GM12878 (cell line): ENCODE measurements at regions not wholly inside any gene's neighbourhood (a gene's known extent, or its start where the extent isn't known, plus 50 kb on each side); places are given as distances from the start of the nearest gene placed in this dataset.

Experiments
- ATAC-seq: fragments of 200-7000 bp; cut with Tn5 transposase; 3 replicates; pipeline ENCODE4 v1.9.1; 2020; ENCODE audit warnings: mild to moderate bottlenecking, moderate library complexity
- BruUV-seq: library from RNA; stranded (reverse); fragments of 400-500 nt; replicated peaks from 2 replicates; lab custom pipeline; 2021; lab: Mats Ljungman, UMichigan
- CTCF ChIA-PET: fragments of 300-600 bp; sonication (Branson Sonifier 250); formaldehyde crosslinking; extraction: SDS; loops from one replicate; lab custom pipeline; 2021; ENCODE audit warnings: inconsistent platforms; lab: Yijun Ruan, JAX
- POLR2A ChIA-PET: fragments of 350-600 bp; formaldehyde crosslinking; extraction: SDS; loops from one replicate; lab custom pipeline; 2021; ENCODE audit warnings: inconsistent platforms; lab: Charles Lee
- RAD21 ChIA-PET: fragments of 300-600 bp; sonication (Branson Sonifier 250); formaldehyde crosslinking; loops from one replicate; lab custom pipeline; 2023; ENCODE audit warnings: antibody characterized with exemption; ENCODE audit not compliant: unreplicated experiment; lab: Charles Lee
- SMC1A ChIA-PET: fragments of 300-600 bp; sonication (Branson Sonifier 250); formaldehyde crosslinking; loops from one replicate; lab custom pipeline; 2023; ENCODE audit not compliant: unreplicated experiment, uncharacterized antibody; lab: Charles Lee
- DNase-seq: peaks from one replicate; pipeline ENCODE4 v3.0.0-alpha.2; 2011; ENCODE audit warnings: low read depth, low spot score
- FAIRE-seq: peaks from 3 replicates; lab custom pipeline; 2011; peaks lifted over from hg19 to GRCh38; lab: Jason Lieb, UNC
- H2AFZ ChIP-seq: 2 replicates; pipeline ENCODE4 v1.6.0; 2011; ENCODE audit warnings: low read depth, low read length, control low read depth; ENCODE audit not compliant: control insufficient read depth
- H3K27ac ChIP-seq: 2 replicates; pipeline ENCODE4 v1.5.1; 2011; ENCODE audit warnings: control low read depth; ENCODE audit not compliant: control insufficient read depth, insufficient read depth
- H3K27me3 ChIP-seq, 2 experiments: replicated peaks in 1 of 2; 2 replicates each; pipeline versions ENCODE4 v1.6.0 to v1.6.1; 2011; ENCODE audit warnings: low read length in 1 of 2; ENCODE audit not compliant: control insufficient read depth in 2 of 2, insufficient read depth in 2 of 2
- H3K36me3 ChIP-seq, 2 experiments: 2 replicates each; pipeline ENCODE4 v1.5.1; 2011; ENCODE audit warnings: low read length in 1 of 2; ENCODE audit not compliant: control insufficient read depth in 2 of 2, insufficient read depth in 2 of 2
- H3K4me1 ChIP-seq: 2 replicates; pipeline ENCODE4 v1.6.1; 2011; ENCODE audit warnings: mild to moderate bottlenecking, low read length, moderate library complexity, mixed read lengths; ENCODE audit not compliant: control insufficient read depth, insufficient read depth
- H3K4me2 ChIP-seq: 2 replicates; pipeline ENCODE4 v1.6.0; 2011; ENCODE audit warnings: control low read depth; ENCODE audit not compliant: control insufficient read depth, insufficient read depth
- H3K4me3 ChIP-seq: fragments of 200-600 bp; sonication (generic); 2 replicates; pipeline ENCODE4 v1.5.1; 2016
- H3K79me2 ChIP-seq: 2 replicates; pipeline ENCODE4 v1.6.0; 2011; ENCODE audit warnings: low read length; ENCODE audit not compliant: control insufficient read depth, insufficient read depth
- H3K9ac ChIP-seq: 2 replicates; pipeline ENCODE4 v1.8.0; 2011; ENCODE audit warnings: low read length, control low read depth, mixed read lengths; ENCODE audit not compliant: control insufficient read depth, insufficient read depth
- H3K9me3 ChIP-seq: replicated peaks from 3 replicates; pipeline ENCODE4 v1.5.1; 2011; ENCODE audit warnings: mild to moderate bottlenecking, low read length; ENCODE audit not compliant: control insufficient read depth, insufficient read depth
- H4K20me1 ChIP-seq: 2 replicates; pipeline ENCODE4 v1.6.0; 2011; ENCODE audit not compliant: control insufficient read depth, insufficient read depth
- BMI1 ChIP-seq: fragments of 450-650 bp; IDR thresholded peaks from 2 replicates; pipeline ENCODE4 v1.6.1; 2016; ENCODE audit warnings: mild to moderate bottlenecking, moderate library complexity, borderline replicate concordance
- CHD2 ChIP-seq: IDR thresholded peaks from 2 replicates; pipeline ENCODE4 v1.6.1; 2011; ENCODE audit warnings: low read depth, low read length, improper control_type of control experiment, borderline replicate concordance
- NBN ChIP-seq: fragments of 450-650 bp; IDR thresholded peaks from 2 replicates; pipeline ENCODE4 v1.6.1; 2016
- POU2F2 ChIP-seq: IDR thresholded peaks from 3 replicates; pipeline ENCODE4 v1.6.1; 2011; ENCODE audit warnings: low read depth, mild to moderate bottlenecking, low read length, borderline replicate concordance
- REST ChIP-seq: IDR thresholded peaks from 2 replicates; pipeline ENCODE4 v1.6.1; 2012; ENCODE audit warnings: mild to moderate bottlenecking, low read depth, low read length
- SIX5 ChIP-seq: IDR thresholded peaks from 2 replicates; pipeline ENCODE4 v1.6.1; 2011; ENCODE audit warnings: mild to moderate bottlenecking, low read depth, low read length, moderate library complexity; ENCODE audit not compliant: severe bottlenecking
- SUPT20H ChIP-seq: IDR thresholded peaks from 2 replicates; pipeline ENCODE4 v1.6.1; 2011; ENCODE audit warnings: low read depth, mild to moderate bottlenecking, low read length, moderate library complexity, borderline replicate concordance; ENCODE audit not compliant: control insufficient read depth
- TCF12 ChIP-seq: IDR thresholded peaks from 2 replicates; pipeline ENCODE4 v1.6.1; 2011; ENCODE audit warnings: low read depth, mild to moderate bottlenecking, low read length
- WRNIP1 ChIP-seq: IDR thresholded peaks from 2 replicates; pipeline ENCODE4 v1.6.1; 2011; ENCODE audit warnings: low read depth, low read length, improper control_type of control experiment, borderline replicate concordance
- ZNF207 ChIP-seq: fragments of 450-650 bp; IDR thresholded peaks from 2 replicates; pipeline ENCODE4 v1.6.1; 2014; ENCODE audit warnings: antibody characterized with exemption, mild to moderate bottlenecking, borderline replicate concordance
- ZNF384 ChIP-seq: IDR thresholded peaks from 2 replicates; pipeline ENCODE4 v1.6.1; 2012; ENCODE audit warnings: low read depth, mild to moderate bottlenecking, low read length, improper control_type of control experiment, borderline replicate concordance
- ZNF622 ChIP-seq: fragments of 450-650 bp; IDR thresholded peaks from 2 replicates; pipeline ENCODE4 v1.6.1; 2017; ENCODE audit warnings: mild to moderate bottlenecking, inconsistent platforms
- ZZZ3 ChIP-seq: IDR thresholded peaks from 2 replicates; pipeline ENCODE4 v1.6.1; 2011; ENCODE audit warnings: low read depth; ENCODE audit not compliant: control insufficient read depth, insufficient read length
- WGBS: methylation state at CpG from one replicate; pipeline ENCODE4 v1.1.6; 2016; ENCODE audit warnings: low lambda C conversion rate; ENCODE audit not compliant: insufficient replicate concordance, insufficient coverage; ENCODE audit errors: missing lambda C conversion rate; 5-methylcytosine and 5-hydroxymethylcytosine counted together
- in situ Hi-C: fragments of 300-500 bp; cut with MboI; formaldehyde crosslinking; loops from 9 replicates; pipeline ENCODE4 v1.14.3; 2018; ENCODE audit warnings: mixed read lengths
- intact Hi-C: fragments of 100-400 bp; cut with micrococcal nuclease; formaldehyde crosslinking; loops from one replicate; pipeline ENCODE4 v1.14.2; 2022; ENCODE audit not compliant: unreplicated experiment

GRCh38 chr5:162567644-162568043 lies 500.1 kb downstream of the GABRG2 start:
- no peak for FAIRE-seq
- Histone ChIP-seq H3K27me3 (no peaks in the 10 kb centered on the region), H3K9ac (no peak overlapping the region), H2AFZ (no peak overlapping the region), H3K36me3 (no peaks in the 10 kb centered on the region), H4K20me1 (no peaks in the 10 kb centered on the region), H3K27ac (no peak overlapping the region), H3K4me2 (no peak overlapping the region), H3K4me1 (no peaks in the 10 kb centered on the region), H3K9me3 (no peaks in the 10 kb centered on the region), H3K4me3 (no peak overlapping the region), H3K79me2 (no peaks in the 10 kb centered on the region)
- DNase-seq, result no peak
- BruUV-seq, result no TSS peak
- CTCF ChIA-PET, result interaction anchor here (1.6 kb wide), 1 partner anchor 359 kb away, joined by 3 read pairs; no protein-coding TSS in a partner anchor
- TF ChIP-seq ZZZ3, result no peak
- no peak for TF ChIP-seq SIX5
- no peak for TF ChIP-seq NBN
- TF ChIP-seq POU2F2, result no peak
- TF ChIP-seq ZNF622, result no peak
- TF ChIP-seq ZNF207, result no peak
- no peak for TF ChIP-seq ZNF384
- no peak for TF ChIP-seq SUPT20H
- TF ChIP-seq BMI1, result no peak
- TF ChIP-seq WRNIP1, result no peak
- TF ChIP-seq TCF12, result no peak
- no peak for TF ChIP-seq CHD2
- no peak for TF ChIP-seq REST
- POLR2A ChIA-PET, result no interaction called here
- in situ Hi-C loops, result no loop called here
- no peak for ATAC-seq
- WGBS, result 0% methylated on average over 3 of the region's 3 CpGs
- RAD21 ChIA-PET, result no interaction called here
- SMC1A ChIA-PET, result interaction anchor here (1.0 to 1.6 kb wide), 2 partner anchors 343 to 420 kb away, joined by 3 to 4 read pairs; no protein-coding TSS in a partner anchor
- intact Hi-C loops, result no loop called here
